HK-2 (cell line): ENCODE measurements at regions not wholly inside any gene's neighbourhood (a gene's known extent, or its start where the extent isn't known, plus 50 kb on each side); places are given as distances from the start of the nearest gene placed in this dataset.

Source experiments
- DNase-seq: peaks from one replicate; pipeline ENCODE4 v3.0.0-alpha.2; 2018; ENCODE audit not compliant: unreplicated experiment

GRCh38 chr19:33898062-33898677 lies 101.5 kb downstream of the KCTD15 start:
- no peak for DNase-seq

GRCh38 chr19:33900817-33901216 lies 104.1 kb downstream of the KCTD15 start:
- DNase-seq = no peak

GRCh38 chr19:33902395-33902794 lies 105.7 kb downstream of the KCTD15 start:
- DNase-seq = no peak

- no peak for DNase-seq
Measured at GRCh38 chr19:33902802-33903488, 106.3 kb downstream of the KCTD15 start.

- DNase-seq = no peak
Measured at GRCh38 chr19:33903489-33903850, 106.8 kb downstream of the KCTD15 start.

- DNase-seq = no peak
Measured at GRCh38 chr19:33904681-33905080, 108.0 kb downstream of the KCTD15 start.

GRCh38 chr19:33905473-33905936 lies 108.8 kb downstream of the KCTD15 start:
- DNase-seq = no peak

GRCh38 chr19:33905937-33906577 lies 109.4 kb downstream of the KCTD15 start:
- DNase-seq = no peak

GRCh38 chr19:33906578-33907335 lies 110.1 kb downstream of the KCTD15 start:
- DNase-seq = no peak

- DNase-seq = no peak
Measured at GRCh38 chr19:33910922-33911321, 114.3 kb downstream of the KCTD15 start.

GRCh38 chr19:33914599-33914998 lies 117.9 kb downstream of the KCTD15 start:
- no peak for DNase-seq

GRCh38 chr19:33916792-33917191 lies 120.1 kb downstream of the KCTD15 start:
- no peak for DNase-seq

- DNase-seq = no peak
Measured at GRCh38 chr19:33919291-33919690, 122.6 kb downstream of the KCTD15 start.

GRCh38 chr19:33921165-33921564 lies 124.5 kb downstream of the KCTD15 start:
- no peak for DNase-seq

- DNase-seq = no peak
Measured at GRCh38 chr19:33926306-33926705, 129.6 kb downstream of the KCTD15 start.

- DNase-seq = no peak
Measured at GRCh38 chr19:33927789-33928457, 131.3 kb downstream of the KCTD15 start.

GRCh38 chr19:33928458-33928950 lies 131.8 kb downstream of the KCTD15 start:
- DNase-seq = no peak

- DNase-seq = no peak
Measured at GRCh38 chr19:33933931-33934330, 137.3 kb downstream of the KCTD15 start.

GRCh38 chr19:33938821-33939220 lies 142.2 kb downstream of the KCTD15 start:
- DNase-seq = no peak

GRCh38 chr19:33941133-33941532 lies 144.5 kb downstream of the KCTD15 start:
- DNase-seq = no peak

GRCh38 chr19:33946535-33947264 lies 150.0 kb downstream of the KCTD15 start:
- no peak for DNase-seq
